MM.1S (cell line): ENCODE measurements at regions not wholly inside any gene's neighbourhood (a gene's known extent, or its start where the extent isn't known, plus 50 kb on each side); places are given as distances from the start of the nearest gene placed in this dataset.

Experiments
- CTCF ChIP-seq: fragments of 300-600 bp; sonication (generic); IDR thresholded peaks from 2 replicates; pipeline ENCODE4 v1.5.1; 2016; ENCODE audit warnings: antibody characterized with exemption, low read length, mixed read lengths
- EZH2 ChIP-seq: fragments of 300-600 bp; sonication (generic); optimal IDR thresholded peaks from 2 replicates; pipeline ENCODE3; 2017; ENCODE audit warnings: low read depth, mild to moderate bottlenecking, antibody characterized with exemption, low read length, mixed read lengths
- EZH2phosphoT487 ChIP-seq: fragments of 300-600 bp; sonication (generic); IDR thresholded peaks from 2 replicates; pipeline ENCODE4 v1.6.1; 2018; ENCODE audit warnings: antibody characterized with exemption, low read length

- TF ChIP-seq CTCF (no peak), EZH2 (no peak), EZH2phosphoT487 (no peak)
Measured at GRCh38 chr1:70890408-70890807, 157.2 kb downstream of the PTGER3 start.
